KMS-11 (cell line): ENCODE measurements at regions not wholly inside any gene's neighbourhood (a gene's known extent, or its start where the extent isn't known, plus 50 kb on each side); places are given as distances from the start of the nearest gene placed in this dataset.

Experiments
- H2AFZ ChIP-seq: fragments of 200-600 bp; sonication (generic); 2 replicates; pipeline ENCODE4 v1.6.1; 2016; ENCODE audit warnings: antibody characterized with exemption, mixed run types, low read depth
- H3K27ac ChIP-seq: fragments of 200-600 bp; sonication (generic); 2 replicates; pipeline ENCODE4 v1.6.1; 2016; ENCODE audit warnings: mild to moderate bottlenecking, mixed run types
- H3K27me3 ChIP-seq: fragments of 200-600 bp; sonication (generic); 2 replicates; pipeline ENCODE4 v1.6.1; 2017; ENCODE audit warnings: mild to moderate bottlenecking, low read depth, mixed run types, moderate library complexity; ENCODE audit not compliant: insufficient read depth
- H3K36me3 ChIP-seq: fragments of 200-600 bp; sonication (generic); 2 replicates; pipeline ENCODE4 v1.6.1; 2017; ENCODE audit warnings: mild to moderate bottlenecking, mixed run types; ENCODE audit not compliant: insufficient read depth
- H3K4me1 ChIP-seq: fragments of 200-600 bp; sonication (generic); 2 replicates; pipeline ENCODE4 v1.6.1; 2016; ENCODE audit warnings: mild to moderate bottlenecking, low read depth, mixed run types; ENCODE audit not compliant: poor library complexity, severe bottlenecking
- H3K4me2 ChIP-seq: fragments of 200-600 bp; sonication (generic); 2 replicates; pipeline ENCODE4 v1.7.0; 2016; ENCODE audit warnings: mild to moderate bottlenecking, mixed run types
- H3K4me3 ChIP-seq: fragments of 200-600 bp; sonication (generic); IDR thresholded peaks from 2 replicates; pipeline ENCODE4 v1.6.1; 2017; ENCODE audit warnings: low read depth, low read length, mixed read lengths; ENCODE audit not compliant: insufficient read depth
- H3K79me2 ChIP-seq: fragments of 200-600 bp; sonication (generic); 2 replicates; pipeline ENCODE4 v1.6.1; 2016; ENCODE audit warnings: low read depth, mixed run types; ENCODE audit not compliant: insufficient read depth
- H3K9ac ChIP-seq: fragments of 200-600 bp; sonication (generic); 2 replicates; pipeline ENCODE4 v1.6.1; 2016; ENCODE audit warnings: mild to moderate bottlenecking, mixed run types
- H4K20me1 ChIP-seq: fragments of 200-600 bp; sonication (generic); 2 replicates; pipeline ENCODE4 v1.6.1; 2016; ENCODE audit warnings: mild to moderate bottlenecking, mixed run types; ENCODE audit not compliant: insufficient read depth
- CTCF ChIP-seq: fragments of 200-600 bp; sonication (generic); conservative IDR thresholded peaks from 2 replicates; pipeline ENCODE4 v1.6.1; 2017; ENCODE audit warnings: low read depth, mild to moderate bottlenecking, antibody characterized with exemption, low read length, moderate library complexity, mixed read lengths

GRCh38 chr3:43790476-43790875 lies 99.7 kb downstream of the ABHD5 start:
- no peaks in the 10 kb centered on the region for H3K4me1 ChIP-seq
- no peak overlapping the region for H3K4me3 ChIP-seq
- H2AFZ ChIP-seq, result no peak overlapping the region
- no peak overlapping the region for H3K4me2 ChIP-seq
- no peak overlapping the region for H3K9ac ChIP-seq
- no peaks in the 10 kb centered on the region for H3K27me3 ChIP-seq
- H3K79me2 ChIP-seq, result no peaks in the 10 kb centered on the region
- H4K20me1 ChIP-seq, result no peaks in the 10 kb centered on the region
- H3K36me3 ChIP-seq, result no peaks in the 10 kb centered on the region
- no peak for TF ChIP-seq CTCF
- H3K27ac ChIP-seq, result no peak overlapping the region

GRCh38 chr3:43791246-43791645 lies 100.5 kb downstream of the ABHD5 start:
- no peak for TF ChIP-seq CTCF
- Histone ChIP-seq H3K36me3 (no peaks in the 10 kb centered on the region), H4K20me1 (no peaks in the 10 kb centered on the region), H3K4me3 (no peak overlapping the region), H3K79me2 (no peaks in the 10 kb centered on the region), H3K27ac (no peak overlapping the region), H2AFZ (no peak overlapping the region), H3K4me2 (no peak overlapping the region), H3K9ac (no peak overlapping the region), H3K27me3 (no peaks in the 10 kb centered on the region), H3K4me1 (no peaks in the 10 kb centered on the region)

- Histone ChIP-seq H3K27me3 (no peaks in the 10 kb centered on the region), H4K20me1 (no peaks in the 10 kb centered on the region), H3K79me2 (no peaks in the 10 kb centered on the region), H3K4me1 (no peaks in the 10 kb centered on the region), H3K4me2 (no peak overlapping the region), H3K27ac (no peak overlapping the region), H3K4me3 (no peak overlapping the region), H3K9ac (no peak overlapping the region), H3K36me3 (no peaks in the 10 kb centered on the region), H2AFZ (no peak overlapping the region)
- no peak for TF ChIP-seq CTCF
These were observed 102.2 kb downstream of the ABHD5 start for GRCh38 chr3:43792904-43793303.

GRCh38 chr3:43793648-43794372 lies 103.1 kb downstream of the ABHD5 start:
- H3K27me3 ChIP-seq, result no peaks in the 10 kb centered on the region
- no peak overlapping the region for H3K4me2 ChIP-seq
- TF ChIP-seq CTCF, result no peak

More at GRCh38 chr3:43793648-43794372, 103.1 kb downstream of the ABHD5 start:
- H3K79me2 ChIP-seq, result no peaks in the 10 kb centered on the region
- no peak overlapping the region for H3K9ac ChIP-seq
- no peak overlapping the region for H2AFZ ChIP-seq
- H3K4me1 ChIP-seq, result no peaks in the 10 kb centered on the region
- H4K20me1 ChIP-seq, result no peaks in the 10 kb centered on the region
- no peak overlapping the region for H3K27ac ChIP-seq
- H3K36me3 ChIP-seq, result no peaks in the 10 kb centered on the region
- no peak overlapping the region for H3K4me3 ChIP-seq
